ENCODE measurements at regions not wholly inside any gene's neighbourhood (a gene's known extent, or its start where the extent isn't known, plus 50 kb on each side); places are given as distances from the start of the nearest gene placed in this dataset.

DNA sequence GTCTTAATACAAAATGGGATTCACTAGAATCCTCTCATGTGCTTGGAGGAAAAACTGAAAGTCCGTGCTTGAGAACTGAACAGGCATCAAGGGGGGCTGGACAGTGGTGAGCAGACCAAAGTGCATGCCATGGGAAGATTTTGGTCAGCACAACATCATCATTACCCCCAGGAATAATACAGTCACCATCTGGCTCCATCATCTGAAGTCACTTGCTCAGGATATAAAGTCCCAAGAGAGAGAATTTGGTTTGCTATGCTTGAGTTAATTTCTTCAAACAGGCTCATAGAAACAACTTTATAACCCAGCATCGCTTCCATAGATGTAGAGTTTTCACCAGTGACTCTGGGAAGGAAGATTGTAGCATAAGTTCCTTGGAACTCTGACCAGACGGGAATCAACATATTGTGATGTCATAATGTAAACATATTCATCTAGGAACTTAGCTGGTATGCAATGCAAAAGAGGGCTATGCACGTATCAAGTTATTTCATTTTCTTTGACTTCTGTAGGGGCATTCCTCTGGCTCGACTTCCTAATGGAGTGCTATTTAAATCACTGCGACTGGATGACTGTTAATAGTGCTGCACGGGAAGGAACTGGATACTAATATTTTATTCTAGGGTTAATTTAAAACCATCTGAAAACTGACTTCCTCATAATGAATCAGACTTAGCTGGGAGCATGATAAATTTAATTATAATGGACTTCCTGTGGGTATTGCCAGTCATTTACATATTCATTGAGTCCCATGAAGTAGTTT, 145.2 kb downstream of the MTRR start:
- Mint-ChIP-seq H3K27me3 (no peaks in the 10 kb centered on the region), H3K27ac (no peak overlapping the region), H3K4me1 (ENCODE audit: low read depth) (no peaks in the 10 kb centered on the region), H3K9me3 (no peaks in the 10 kb centered on the region), H3K4me3 (no peak overlapping the region), H3K36me3 (ENCODE audit: low read depth) (no peaks in the 10 kb centered on the region)
- DNase-seq: no peak

DNA sequence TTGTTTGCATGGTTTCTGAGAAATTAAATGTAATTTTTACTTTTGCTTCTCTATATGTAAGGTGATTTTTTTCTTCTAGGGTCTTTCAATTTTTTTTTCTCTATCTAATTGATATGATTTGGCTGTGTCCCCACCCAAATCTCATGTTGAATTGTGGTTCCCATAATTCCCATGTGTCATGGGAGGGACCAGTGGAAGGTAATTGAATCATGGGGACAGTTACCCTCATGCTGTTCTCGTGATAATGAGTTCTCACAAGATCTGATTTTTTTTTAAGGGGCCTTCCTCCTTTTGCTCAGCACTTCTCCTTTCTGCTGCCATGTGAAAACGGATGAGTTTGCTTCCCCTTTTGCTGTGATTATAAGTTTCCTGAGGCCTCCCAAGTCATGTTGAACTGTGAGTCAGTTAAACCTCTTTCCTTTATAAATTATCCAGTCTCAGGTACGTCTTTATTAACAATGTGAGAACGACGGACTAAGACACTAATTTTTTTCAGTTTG, 150.8 kb downstream of the MTRR start:
- Mint-ChIP-seq H3K27me3 (no peaks in the 10 kb centered on the region), H3K27ac (no peak overlapping the region), H3K4me1 (ENCODE audit: low read depth) (no peaks in the 10 kb centered on the region), H3K4me3 (no peak overlapping the region), H3K36me3 (ENCODE audit: low read depth) (no peaks in the 10 kb centered on the region), H3K9me3 (no peaks in the 10 kb centered on the region)
- no peak for DNase-seq

DNA sequence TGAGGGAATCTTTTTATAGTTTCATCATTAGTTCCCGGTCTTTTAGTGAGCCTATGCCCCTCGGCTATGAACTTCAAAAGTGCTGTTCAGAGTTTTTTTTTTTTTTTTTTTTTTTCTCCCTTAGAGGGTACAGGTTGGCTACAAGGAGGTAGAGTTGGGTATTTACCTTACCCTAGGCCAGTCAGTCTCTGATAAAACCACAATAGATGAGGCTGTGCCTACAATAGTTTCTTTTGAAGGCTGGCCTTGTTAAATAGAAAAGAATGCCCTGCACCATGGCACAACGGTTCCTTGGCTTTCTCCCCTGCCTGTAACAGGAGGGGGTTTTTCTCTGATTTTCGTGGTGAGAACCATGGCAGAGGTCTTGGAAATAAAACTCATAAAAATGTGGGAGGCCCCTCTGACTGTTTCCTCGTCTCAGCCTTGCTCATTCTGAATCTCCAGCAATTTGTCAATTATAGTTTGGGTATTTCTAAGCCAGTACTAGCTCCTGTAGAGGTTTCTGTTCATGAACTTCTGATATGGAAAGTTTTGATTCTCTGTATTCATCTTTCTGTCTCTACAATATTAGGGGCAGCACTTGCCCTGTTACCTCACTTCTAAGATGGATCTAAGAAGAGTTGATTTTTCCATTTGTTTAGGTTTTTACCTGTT, 152.0 kb downstream of the MTRR start:
- no peak for DNase-seq
- H3K4me1 Mint-ChIP-seq (ENCODE audit: low read depth): no peaks in the 10 kb centered on the region
- no peak overlapping the region for H3K4me3 Mint-ChIP-seq
- no peaks in the 10 kb centered on the region for H3K27me3 Mint-ChIP-seq
- H3K9me3 Mint-ChIP-seq: no peaks in the 10 kb centered on the region
- no peaks in the 10 kb centered on the region for H3K36me3 Mint-ChIP-seq (ENCODE audit: low read depth)
- H3K27ac Mint-ChIP-seq: no peak overlapping the region

DNA sequence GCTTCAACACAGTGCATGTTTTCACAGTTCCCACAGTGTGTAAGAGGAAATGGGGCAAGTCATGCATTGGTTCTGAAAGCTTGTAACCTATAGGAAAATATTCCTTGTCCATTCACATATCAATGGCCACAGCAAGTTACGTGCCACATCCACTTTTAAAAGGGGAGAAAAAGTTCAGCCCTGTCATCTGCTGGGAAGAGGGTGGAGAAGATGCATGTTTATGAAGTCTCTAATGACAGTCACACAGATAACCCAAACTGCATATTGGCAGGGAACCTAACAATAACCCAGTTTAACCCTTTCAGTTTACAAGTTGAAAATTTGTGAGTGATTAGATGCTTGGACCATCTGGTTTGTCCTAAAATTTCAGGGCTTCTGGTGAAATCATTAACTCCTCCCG, 159.3 kb downstream of the MTRR start:
- Mint-ChIP-seq H3K4me1 (ENCODE audit: low read depth) (no peaks in the 10 kb centered on the region), H3K9me3 (peaks cover 2% of the 10 kb centered on the region), H3K36me3 (ENCODE audit: low read depth) (no peaks in the 10 kb centered on the region), H3K27ac (no peak overlapping the region), H3K4me3 (no peak overlapping the region), H3K27me3 (no peaks in the 10 kb centered on the region)
- DNase-seq: no peak

DNA sequence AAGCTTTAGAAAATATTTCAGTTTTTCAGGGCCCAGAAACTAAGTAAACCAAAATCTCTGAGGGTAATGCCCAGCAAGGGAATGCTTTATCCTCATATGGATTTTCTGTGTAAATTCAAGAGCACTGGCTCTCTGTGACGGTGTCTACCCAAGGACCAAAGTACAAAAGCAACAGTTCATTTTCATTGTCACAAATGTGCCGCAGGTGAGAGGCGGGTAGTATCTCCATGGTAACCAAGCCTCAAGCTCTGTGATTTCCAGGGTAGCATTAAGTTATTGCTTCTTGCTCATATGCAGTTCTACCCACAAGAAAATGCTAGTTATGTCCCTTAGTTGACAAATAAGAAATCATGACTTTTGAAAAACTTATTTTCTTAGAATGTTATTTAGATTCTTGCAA, 164.3 kb downstream of the MTRR start:
- Mint-ChIP-seq H3K27me3 (no peaks in the 10 kb centered on the region), H3K36me3 (ENCODE audit: low read depth) (no peaks in the 10 kb centered on the region), H3K9me3 (peaks cover 10% of the 10 kb centered on the region), H3K4me1 (ENCODE audit: low read depth) (no peaks in the 10 kb centered on the region), H3K4me3 (no peak overlapping the region), H3K27ac (no peak overlapping the region)
- no peak for DNase-seq

DNA sequence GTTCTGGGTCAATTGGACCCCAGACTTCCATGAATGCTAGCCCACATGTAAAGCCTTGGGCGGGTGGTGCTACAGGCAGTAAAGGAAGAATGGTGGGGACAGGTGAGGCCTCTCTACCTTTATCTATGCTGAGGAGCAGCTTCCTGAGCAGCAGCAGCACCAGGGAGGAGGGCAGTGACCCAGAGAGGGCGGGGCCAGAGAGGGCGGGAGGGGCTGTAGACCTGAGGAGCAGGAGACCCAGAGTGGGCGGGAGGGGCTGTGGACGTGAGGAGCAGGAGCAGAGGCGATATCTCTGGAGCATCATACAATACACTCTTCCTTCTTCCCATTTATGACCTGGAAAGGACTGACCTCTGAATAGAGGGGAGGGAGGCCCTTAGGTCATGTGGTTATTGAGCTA, 165.9 kb downstream of the MTRR start:
- H3K27ac Mint-ChIP-seq: no peak overlapping the region
- H3K9me3 Mint-ChIP-seq: peaks cover 11% of the 10 kb centered on the region
- no peak for DNase-seq
- no peaks in the 10 kb centered on the region for H3K4me1 Mint-ChIP-seq (ENCODE audit: low read depth)
- no peaks in the 10 kb centered on the region for H3K36me3 Mint-ChIP-seq (ENCODE audit: low read depth)
- H3K27me3 Mint-ChIP-seq: no peaks in the 10 kb centered on the region
- no peak overlapping the region for H3K4me3 Mint-ChIP-seq

DNA sequence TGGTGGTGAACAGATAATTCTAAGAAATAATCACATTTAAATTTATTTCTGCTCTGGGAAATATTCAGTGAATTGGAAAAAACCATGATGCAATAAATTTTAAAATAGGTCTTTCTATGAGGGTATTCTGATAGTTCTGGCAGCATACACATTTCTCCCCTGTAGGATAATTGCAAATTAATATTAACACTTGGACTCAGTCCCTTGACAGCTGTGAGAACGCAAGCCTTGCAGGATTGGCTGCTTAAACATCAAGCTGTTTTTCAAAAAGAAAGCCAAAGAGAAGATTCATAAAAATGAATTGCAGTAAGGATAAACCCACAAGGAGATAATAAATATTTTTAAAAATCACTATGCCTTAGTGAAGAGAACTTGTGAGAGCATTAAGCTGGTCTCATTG, 180.0 kb downstream of the MTRR start:
- Mint-ChIP-seq H3K9me3 (peaks cover 5% of the 10 kb centered on the region), H3K27ac (no peak overlapping the region), H3K27me3 (no peaks in the 10 kb centered on the region), H3K4me3 (no peak overlapping the region), H3K4me1 (ENCODE audit: low read depth) (no peaks in the 10 kb centered on the region), H3K36me3 (ENCODE audit: low read depth) (no peaks in the 10 kb centered on the region)
- no peak for DNase-seq

DNA sequence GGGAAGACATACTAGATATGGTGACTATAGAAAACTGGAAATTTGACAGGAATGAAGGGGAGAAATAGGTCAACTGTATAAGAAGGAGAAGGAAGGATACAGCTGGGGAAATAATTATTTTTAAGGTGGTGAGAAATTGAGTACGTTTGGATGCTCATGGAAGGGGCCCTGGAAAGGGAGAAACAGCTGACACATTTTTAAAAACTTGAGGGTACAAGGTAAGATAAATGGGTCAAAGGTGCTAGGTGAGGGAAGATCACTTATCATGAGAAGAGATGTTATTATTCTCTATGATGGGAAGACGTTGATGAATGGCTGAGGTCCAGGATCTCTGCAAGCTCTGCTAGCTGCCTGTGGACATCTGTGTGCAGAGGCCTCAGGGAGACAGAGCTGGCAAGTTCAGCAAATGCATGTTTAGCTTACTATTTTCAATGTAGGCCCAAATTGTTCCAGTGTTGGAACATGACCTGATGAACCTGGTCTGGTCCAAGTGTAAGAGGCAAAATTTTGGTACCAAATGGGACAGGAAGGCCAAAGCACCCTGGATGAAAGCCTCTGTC, 181.7 kb downstream of the MTRR start:
- no peak for DNase-seq
- Mint-ChIP-seq H3K9me3 (peaks cover 5% of the 10 kb centered on the region), H3K27ac (no peak overlapping the region)

DNA sequence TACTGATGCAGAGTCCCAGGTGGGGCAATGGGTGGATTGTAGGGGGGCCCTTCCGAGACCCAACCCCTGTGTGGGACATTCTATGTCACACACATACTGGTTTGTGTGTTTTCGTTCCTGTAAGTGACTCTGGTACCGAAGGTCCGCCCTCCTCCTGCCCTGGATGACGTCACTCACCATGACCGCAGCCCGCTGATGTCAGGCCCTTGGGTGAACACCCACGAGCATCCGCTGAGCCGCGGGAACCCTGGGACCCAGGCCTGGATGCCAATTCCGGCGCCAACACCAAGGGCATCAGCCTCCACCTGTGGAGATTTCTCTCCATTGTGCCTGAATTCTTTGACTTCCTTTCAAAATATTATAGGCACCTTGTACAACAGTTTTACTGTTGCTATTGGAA, 184.3 kb downstream of the MTRR start:
- no peak overlapping the region for H3K4me3 Mint-ChIP-seq
- H3K36me3 Mint-ChIP-seq (ENCODE audit: low read depth): no peaks in the 10 kb centered on the region
- H3K9me3 Mint-ChIP-seq: peaks cover 5% of the 10 kb centered on the region
- no peaks in the 10 kb centered on the region for H3K27me3 Mint-ChIP-seq
- H3K4me1 Mint-ChIP-seq (ENCODE audit: low read depth): no peaks in the 10 kb centered on the region
- no peak overlapping the region for H3K27ac Mint-ChIP-seq
- no peak for DNase-seq

More for the DNA sequence above, 181.7 kb downstream of the MTRR start:
- no peaks in the 10 kb centered on the region for H3K4me1 Mint-ChIP-seq (ENCODE audit: low read depth)
- no peaks in the 10 kb centered on the region for H3K27me3 Mint-ChIP-seq
- no peak overlapping the region for H3K4me3 Mint-ChIP-seq
- H3K36me3 Mint-ChIP-seq (ENCODE audit: low read depth): no peaks in the 10 kb centered on the region

DNA sequence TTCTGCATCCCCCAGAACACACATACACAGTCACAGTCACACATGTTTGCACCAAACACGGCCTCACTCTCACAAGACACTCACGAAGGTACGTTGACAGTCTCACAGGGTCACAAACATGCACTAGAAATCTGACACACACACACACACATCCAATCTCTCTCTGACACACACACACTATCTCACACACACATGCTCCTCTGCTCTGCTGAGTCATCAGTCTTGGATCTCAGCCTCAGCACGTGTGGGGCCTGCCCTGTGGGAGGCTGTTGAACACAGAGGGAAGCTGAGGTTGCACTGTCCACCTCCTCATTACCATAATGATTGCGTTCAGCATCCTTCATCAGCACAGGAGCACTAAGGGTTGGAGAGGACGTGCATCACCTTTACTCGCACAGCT, 188.8 kb downstream of the MTRR start:
- H3K27me3 Mint-ChIP-seq: no peaks in the 10 kb centered on the region
- H3K36me3 Mint-ChIP-seq (ENCODE audit: low read depth): no peaks in the 10 kb centered on the region
- H3K4me1 Mint-ChIP-seq (ENCODE audit: low read depth): no peaks in the 10 kb centered on the region
- DNase-seq: no peak
- H3K9me3 Mint-ChIP-seq: no peaks in the 10 kb centered on the region
- no peak overlapping the region for H3K4me3 Mint-ChIP-seq
- no peak overlapping the region for H3K27ac Mint-ChIP-seq

DNA sequence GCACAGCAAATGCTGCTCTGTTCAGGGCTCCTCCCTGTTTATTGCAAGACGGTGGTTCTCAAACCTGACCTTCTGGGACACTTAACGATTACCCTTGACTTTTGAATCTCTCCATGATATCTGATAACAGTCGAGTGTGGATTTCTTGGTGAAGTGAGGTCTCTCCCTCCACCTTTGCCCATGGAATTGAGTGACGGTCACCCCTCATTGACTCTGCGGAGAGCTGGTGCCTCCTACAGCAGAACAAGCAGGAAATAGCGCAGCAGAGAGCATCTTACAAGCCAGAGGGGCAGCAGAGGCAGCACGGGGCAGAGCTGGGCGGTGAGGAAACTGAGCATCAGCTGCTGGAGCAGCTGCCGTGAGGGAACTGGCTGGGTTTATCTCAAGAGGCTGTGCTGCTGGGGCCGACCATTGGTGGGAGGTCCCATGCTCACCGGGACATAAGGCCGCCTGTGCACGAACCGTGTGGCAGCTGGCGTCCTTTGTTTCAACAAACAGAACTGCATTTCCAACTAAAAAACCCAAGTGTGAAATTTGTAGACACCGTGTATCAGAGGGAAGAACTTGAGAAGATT, 189.8 kb downstream of the MTRR start:
- no peak for DNase-seq
- Mint-ChIP-seq H3K36me3 (ENCODE audit: low read depth) (no peaks in the 10 kb centered on the region), H3K27me3 (no peaks in the 10 kb centered on the region), H3K4me1 (ENCODE audit: low read depth) (no peaks in the 10 kb centered on the region), H3K9me3 (no peaks in the 10 kb centered on the region), H3K27ac (no peak overlapping the region), H3K4me3 (no peak overlapping the region)

DNA sequence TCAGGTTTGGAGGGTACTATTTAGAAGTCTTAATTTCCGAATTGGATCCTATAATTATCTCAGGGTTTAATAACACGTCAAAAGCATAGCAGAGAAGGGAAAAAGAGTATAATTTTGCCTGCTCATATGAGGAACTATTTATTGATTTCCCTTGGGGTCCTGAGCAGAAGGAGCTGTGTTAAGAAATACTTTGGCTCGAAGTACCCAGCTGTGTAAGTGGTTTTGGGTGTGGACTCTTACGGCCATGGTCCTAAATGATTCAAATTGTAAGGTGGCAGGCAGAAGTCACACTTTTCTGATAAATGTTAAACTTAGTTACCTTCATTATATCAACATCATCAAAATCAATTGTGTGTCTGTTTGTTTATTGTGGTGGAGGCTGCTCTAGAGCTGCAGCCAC, 190.4 kb downstream of the MTRR start:
- Mint-ChIP-seq H3K4me1 (ENCODE audit: low read depth) (no peaks in the 10 kb centered on the region), H3K4me3 (no peak overlapping the region), H3K36me3 (ENCODE audit: low read depth) (no peaks in the 10 kb centered on the region), H3K9me3 (peaks cover 2% of the 10 kb centered on the region), H3K27me3 (no peaks in the 10 kb centered on the region), H3K27ac (no peak overlapping the region)
- no peak for DNase-seq

DNA sequence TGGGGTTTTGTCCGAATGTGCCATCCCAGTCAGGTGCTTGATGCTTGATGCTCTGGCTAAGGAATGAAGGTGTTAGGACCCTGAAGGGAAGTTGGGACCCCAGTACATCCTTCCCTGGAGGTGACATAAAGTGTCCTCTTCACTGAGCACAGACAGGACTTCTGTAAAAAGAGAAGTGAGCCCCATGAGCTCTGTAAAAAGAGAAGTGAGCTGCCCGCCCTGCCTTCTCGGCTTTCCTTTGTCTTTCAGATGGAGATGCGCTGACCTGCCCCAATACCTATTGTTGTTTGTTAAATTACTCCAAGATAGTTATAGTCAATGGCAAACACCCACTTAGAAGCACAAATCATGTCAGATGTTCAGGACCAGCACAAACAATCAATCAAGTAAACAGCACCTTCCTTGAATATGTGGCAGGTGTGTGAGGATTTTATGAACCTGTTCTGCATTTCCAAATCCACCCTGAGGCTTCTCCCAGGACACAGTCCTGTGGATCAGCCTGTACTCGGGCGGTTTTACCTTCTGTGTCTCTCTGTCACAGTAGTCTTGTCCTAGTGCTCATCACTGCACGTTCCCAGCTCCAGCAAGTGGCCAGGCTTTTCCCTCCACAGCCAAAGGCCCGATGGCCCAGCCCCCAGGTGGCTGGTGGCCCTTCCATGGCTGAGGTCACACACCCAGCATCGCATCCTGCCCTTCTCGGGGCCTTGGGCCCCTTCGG, 191.4 kb downstream of the MTRR start:
- peaks cover 2% of the 10 kb centered on the region for H3K9me3 Mint-ChIP-seq

DNA sequence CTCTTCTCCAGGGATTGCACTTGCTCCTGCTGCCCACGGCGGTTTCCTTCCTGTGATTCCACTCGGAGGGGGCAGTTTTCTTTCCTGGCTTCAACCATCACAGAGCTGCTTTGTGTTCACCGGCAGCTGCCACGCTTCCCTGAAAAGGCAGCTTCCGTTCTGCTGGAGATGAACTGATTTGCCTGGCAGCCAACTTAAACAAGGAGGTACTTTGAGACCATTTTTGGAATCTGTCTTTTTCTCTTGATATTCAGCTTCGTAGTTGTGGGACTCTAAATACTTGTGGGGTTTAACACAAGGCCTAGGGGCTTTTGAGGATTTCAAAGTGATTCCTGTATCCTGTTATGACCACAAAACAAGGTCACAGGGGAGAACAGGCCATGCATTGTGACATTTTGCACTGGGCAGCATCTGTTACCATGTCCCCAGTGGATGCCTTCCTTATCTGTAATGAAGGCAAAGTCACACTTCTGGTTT, 192.0 kb downstream of the MTRR start:
- H3K4me3 Mint-ChIP-seq: no peak overlapping the region

More for the DNA sequence above, 191.4 kb downstream of the MTRR start:
- DNase-seq: no peak
- Mint-ChIP-seq H3K27me3 (no peaks in the 10 kb centered on the region), H3K4me1 (ENCODE audit: low read depth) (no peaks in the 10 kb centered on the region), H3K36me3 (ENCODE audit: low read depth) (no peaks in the 10 kb centered on the region), H3K4me3 (no peak overlapping the region), H3K27ac (no peak overlapping the region)

More for the DNA sequence above, 192.0 kb downstream of the MTRR start:
- DNase-seq: no peak
- no peak overlapping the region for H3K27ac Mint-ChIP-seq
- no peaks in the 10 kb centered on the region for H3K27me3 Mint-ChIP-seq
- H3K36me3 Mint-ChIP-seq (ENCODE audit: low read depth): no peaks in the 10 kb centered on the region
- peaks cover 2% of the 10 kb centered on the region for H3K9me3 Mint-ChIP-seq
- no peaks in the 10 kb centered on the region for H3K4me1 Mint-ChIP-seq (ENCODE audit: low read depth)
